GM12873 (cell line): ENCODE measurements at regions not wholly inside any gene's neighbourhood (a gene's known extent, or its start where the extent isn't known, plus 50 kb on each side); places are given as distances from the start of the nearest gene placed in this dataset.

Experiments
- TF ChIP-seq, protein P1 (sequence below): IDR thresholded peaks from 2 replicates; pipeline ENCODE4 v1.5.1; 2012; ENCODE audit warnings: low read depth, mild to moderate bottlenecking, moderate library complexity, low read length, control low read depth; ENCODE audit not compliant: insufficient read depth; ENCODE audit errors: missing control alignments

DNA sequence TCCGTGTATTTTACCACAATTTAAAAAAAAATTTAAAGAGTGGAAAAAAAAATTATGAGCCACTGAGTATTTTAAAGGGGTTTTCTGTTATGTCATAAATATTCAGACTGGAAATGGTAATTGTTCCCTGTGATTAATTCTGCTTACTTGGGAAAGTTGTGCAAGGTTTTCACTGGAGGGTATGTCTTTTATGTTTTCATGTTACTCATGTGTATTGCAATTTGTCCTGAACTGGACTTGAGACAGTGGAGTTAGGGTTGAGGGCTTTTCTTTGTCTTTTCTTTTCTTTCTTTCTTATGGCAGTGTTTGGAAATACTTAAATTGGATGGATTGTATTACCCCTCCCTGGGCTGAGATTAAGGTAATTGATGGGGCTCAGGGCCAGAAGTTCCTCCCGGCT is 257.7 kb downstream of the BAMBI start:
- TF ChIP-seq, protein P1, sequence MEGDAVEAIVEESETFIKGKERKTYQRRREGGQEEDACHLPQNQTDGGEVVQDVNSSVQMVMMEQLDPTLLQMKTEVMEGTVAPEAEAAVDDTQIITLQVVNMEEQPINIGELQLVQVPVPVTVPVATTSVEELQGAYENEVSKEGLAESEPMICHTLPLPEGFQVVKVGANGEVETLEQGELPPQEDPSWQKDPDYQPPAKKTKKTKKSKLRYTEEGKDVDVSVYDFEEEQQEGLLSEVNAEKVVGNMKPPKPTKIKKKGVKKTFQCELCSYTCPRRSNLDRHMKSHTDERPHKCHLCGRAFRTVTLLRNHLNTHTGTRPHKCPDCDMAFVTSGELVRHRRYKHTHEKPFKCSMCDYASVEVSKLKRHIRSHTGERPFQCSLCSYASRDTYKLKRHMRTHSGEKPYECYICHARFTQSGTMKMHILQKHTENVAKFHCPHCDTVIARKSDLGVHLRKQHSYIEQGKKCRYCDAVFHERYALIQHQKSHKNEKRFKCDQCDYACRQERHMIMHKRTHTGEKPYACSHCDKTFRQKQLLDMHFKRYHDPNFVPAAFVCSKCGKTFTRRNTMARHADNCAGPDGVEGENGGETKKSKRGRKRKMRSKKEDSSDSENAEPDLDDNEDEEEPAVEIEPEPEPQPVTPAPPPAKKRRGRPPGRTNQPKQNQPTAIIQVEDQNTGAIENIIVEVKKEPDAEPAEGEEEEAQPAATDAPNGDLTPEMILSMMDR = no peak

DNA sequence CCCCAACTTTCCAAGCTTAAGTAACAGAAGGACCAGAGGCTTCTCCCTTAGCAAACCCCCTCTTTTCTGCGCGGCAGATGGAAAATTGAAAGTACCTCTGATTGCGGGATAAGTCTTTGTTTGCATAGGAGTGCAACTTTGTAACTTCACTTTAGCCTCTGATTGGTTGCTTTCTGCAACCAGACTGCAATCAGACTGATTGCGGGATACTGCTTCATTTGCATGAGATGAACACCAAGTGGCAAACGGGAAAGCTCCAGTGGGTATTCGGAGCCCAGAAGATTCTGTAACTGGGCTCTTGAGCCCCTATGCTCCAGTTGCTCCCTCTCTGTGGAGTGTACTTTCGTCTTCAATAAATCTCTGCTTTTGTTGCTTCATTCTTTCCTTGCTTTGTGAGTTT is 260.6 kb downstream of the BAMBI start:
- TF ChIP-seq, protein P1 = no peak

DNA sequence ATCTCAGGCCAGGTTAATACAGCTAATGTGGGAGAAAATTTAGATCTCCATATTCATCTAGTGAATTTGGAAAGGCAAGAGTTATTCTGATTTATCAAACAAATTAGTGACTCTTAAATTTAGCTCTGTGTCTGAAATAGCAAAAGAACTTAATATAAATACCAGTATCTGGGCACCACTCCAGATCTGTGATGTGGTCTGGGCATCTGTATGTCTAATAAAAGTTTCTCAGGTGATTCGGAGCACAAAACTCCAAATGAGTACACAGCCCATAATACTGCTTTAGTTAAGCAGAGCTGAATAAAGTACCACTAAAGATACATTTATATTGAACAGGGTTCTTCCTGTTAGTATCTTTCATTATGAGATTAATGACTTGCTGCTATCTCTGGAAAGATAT is 261.4 kb downstream of the BAMBI start:
- TF ChIP-seq, protein P1 = no peak

DNA sequence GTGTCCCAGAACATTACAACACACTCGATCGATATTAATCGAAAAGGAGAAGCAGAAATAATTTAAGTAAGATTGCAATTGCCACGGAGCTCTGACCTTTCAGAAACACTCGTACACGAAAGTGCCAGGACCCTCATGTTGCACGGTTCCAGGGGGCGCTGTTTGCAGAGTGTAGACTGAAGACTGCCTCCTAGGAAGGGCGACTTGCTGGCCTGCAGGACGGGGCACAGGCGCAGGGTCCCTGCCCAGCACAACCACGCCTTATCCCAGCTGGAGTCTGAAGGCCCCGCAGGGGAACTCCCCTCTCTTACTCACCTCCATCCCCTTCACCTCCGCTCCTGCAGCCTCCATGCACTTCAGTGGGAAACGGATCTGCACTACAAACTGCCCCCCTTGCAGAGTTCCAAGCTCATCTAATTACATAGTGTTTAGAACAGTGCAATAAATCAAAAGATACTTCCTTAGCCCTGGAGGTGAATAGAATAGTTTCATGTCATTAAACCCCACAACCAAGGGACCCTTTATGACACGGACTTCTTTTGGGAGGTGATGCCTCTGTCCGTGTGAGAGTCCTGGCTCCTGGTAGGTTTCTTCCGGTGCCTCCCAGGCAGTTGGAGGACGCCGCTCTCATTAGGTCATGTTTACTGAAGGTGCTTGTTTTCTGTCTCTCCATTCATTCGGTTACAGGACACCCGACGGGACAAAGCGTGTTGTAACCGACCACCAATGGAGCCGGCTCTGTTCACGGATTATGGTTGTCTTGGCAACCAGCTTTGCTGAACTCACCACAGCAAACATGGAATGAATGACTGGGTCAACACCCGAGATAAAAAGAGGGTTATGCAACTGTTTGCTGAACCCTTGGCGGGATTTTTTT is 262.2 kb downstream of the BAMBI start:
- TF ChIP-seq, protein P1 = peak; percentile 9

DNA sequence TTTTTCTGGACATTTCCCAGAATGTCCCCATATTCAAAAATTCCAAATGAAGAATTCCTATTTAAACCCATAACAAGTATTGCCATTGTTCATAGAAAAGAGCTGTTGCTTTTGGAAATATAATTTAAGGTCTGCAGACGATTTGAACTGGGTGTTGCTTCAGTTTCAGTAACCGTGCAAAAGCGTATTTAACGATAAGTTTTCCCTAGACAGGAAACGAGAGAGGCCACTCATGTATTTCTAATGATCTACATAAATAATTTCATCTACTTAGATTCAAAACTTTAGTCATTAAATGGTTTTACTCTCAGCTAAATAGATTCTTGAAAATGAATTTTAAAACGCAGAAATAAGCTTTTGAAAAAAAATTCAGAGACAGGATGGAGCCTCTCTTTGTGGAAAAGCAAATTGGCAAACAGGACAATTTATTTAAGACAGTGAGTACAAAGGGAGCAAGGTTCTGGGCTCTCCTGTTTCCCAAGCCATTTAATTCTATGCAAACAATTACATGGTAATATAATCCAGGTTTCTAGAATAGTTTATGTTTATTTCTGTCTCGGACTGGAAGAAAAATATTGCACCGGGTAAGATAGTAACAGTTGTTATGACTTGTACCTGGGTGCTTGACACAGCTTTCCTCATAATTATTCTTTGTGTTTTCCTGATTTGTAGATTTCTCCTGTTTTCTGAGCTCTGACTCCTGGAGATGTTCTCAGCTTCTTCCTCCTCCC is 263.0 kb downstream of the BAMBI start:
- TF ChIP-seq, protein P1 = no peak

DNA sequence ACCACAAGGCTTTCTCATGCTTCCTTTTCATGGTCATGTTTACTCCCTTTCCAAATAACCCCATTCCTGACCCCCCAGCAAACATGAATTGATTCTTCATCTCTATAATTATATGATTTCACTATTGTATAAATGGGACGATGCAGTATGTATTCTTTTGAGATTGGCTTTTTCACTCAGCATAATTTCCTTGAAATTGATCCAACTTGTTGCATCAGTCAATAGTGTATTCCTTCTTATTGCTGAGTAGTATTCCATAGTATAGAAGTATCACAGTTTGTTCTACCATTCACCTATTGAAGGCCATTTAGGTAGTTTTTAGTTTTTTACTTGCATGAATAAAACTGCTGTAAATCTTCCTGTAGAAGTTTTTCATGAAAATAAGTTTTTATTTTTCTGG is 264.7 kb downstream of the BAMBI start:
- TF ChIP-seq, protein P1 = no peak

DNA sequence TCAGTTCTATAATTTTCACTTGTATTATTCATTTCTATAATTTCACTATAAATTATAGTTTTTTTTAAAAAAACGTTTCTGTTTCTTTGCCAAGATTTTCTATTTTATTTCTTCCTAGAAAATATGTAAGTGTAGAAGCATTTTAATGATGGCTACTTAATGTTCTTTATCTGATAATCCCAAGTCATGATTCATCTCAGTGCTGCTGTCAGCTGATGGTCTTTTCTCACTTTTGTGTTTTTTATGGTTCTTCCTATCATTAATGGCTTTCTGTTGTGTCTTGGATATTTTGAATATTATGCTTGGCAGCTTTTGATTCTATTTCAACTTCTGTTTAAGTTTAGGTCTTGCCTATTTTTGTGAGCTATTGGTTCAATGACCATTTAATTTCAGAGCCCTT is 268.6 kb downstream of the BAMBI start:
- TF ChIP-seq, protein P1 = no peak
